ENCODE measurements at regions not wholly inside any gene's neighbourhood (a gene's known extent, or its start where the extent isn't known, plus 50 kb on each side); places are given as distances from the start of the nearest gene placed in this dataset.

DNA sequence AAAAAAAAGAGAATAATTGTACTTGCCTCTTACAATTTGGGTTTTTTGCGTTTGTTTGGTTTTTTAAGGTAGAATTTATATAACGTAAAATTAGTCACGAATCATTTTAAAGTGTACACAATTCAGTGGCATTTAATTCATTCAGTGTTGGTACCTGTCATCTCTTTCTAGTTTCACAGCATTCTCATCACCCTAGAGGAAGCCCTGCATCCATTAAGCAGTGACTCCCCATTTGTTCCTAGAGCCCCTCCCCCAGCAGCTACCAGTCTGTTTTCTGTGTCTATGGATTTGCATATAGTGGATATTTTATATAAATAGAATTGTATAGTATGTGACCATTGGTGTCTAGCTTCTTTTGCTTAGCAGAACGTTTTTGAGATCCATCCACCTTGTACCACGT is 233.2 kb upstream of the FMN2 start:
- TF ChIP-seq CTCF (conservative IDR thresholded peaks at IDR 0.05; ENCODE audit: low read length) (no peak), EZH2phosphoT487 (IDR thresholded peaks at IDR 0.05; ENCODE audit: borderline replicate concordance, low read depth, low read length) (no peak)

Measured in OCI-LY7 (cell line).